Adipocyte (in vitro differentiated cells): ENCODE measurements at regions not wholly inside any gene's neighbourhood (a gene's known extent, or its start where the extent isn't known, plus 50 kb on each side); places are given as distances from the start of the nearest gene placed in this dataset.

Experiments used
- DNase-seq: peaks from one replicate; pipeline ENCODE4 v3.0.0-alpha.2; 2015; ENCODE audit warnings: low read depth
- H3K27me3 ChIP-seq: replicated peaks from 2 replicates; pipeline ENCODE4 v1.7.0; 2013; ENCODE audit warnings: mild to moderate bottlenecking, low read length, moderate library complexity; ENCODE audit not compliant: control insufficient read depth, insufficient read depth
- H3K36me3 ChIP-seq: 2 replicates; pipeline ENCODE4 v1.7.0; 2013; ENCODE audit warnings: low read length, mild to moderate bottlenecking, moderate library complexity; ENCODE audit not compliant: control insufficient read depth, insufficient read depth, severe bottlenecking
- H3K4me1 ChIP-seq: 2 replicates; pipeline ENCODE4 v1.7.0; 2013; ENCODE audit warnings: mild to moderate bottlenecking, low read length, moderate library complexity; ENCODE audit not compliant: control insufficient read depth, insufficient read depth
- H3K4me3 ChIP-seq: 2 replicates; pipeline ENCODE4 v1.7.0; 2013; ENCODE audit warnings: mild to moderate bottlenecking, low read length, moderate library complexity
- H3K9ac ChIP-seq: 2 replicates; pipeline ENCODE4 v1.7.0; 2013; ENCODE audit warnings: mild to moderate bottlenecking, low read length, moderate library complexity
- H3K9me3 ChIP-seq: 2 replicates; pipeline ENCODE4 v1.7.0; 2013; ENCODE audit warnings: mild to moderate bottlenecking, low read length, moderate library complexity; ENCODE audit not compliant: control insufficient read depth

- Histone ChIP-seq H3K4me1 (peaks cover 48% of the 10 kb centered on the region), H3K4me3 (no peak overlapping the region), H3K9ac (peak overlapping the region; percentile 68), H3K9me3 (no peaks in the 10 kb centered on the region), H3K27me3 (no peaks in the 10 kb centered on the region), H3K36me3 (no peaks in the 10 kb centered on the region)
- DNase-seq = peak; percentile 53
These were observed 472.0 kb upstream of the AKR1E2 start for GRCh38 chr10:4353964-4354363.

GRCh38 chr10:4353059-4353655 lies 472.9 kb upstream of the AKR1E2 start:
- Histone ChIP-seq H3K4me3 (peak overlapping the region; percentile 28), H3K9me3 (no peaks in the 10 kb centered on the region), H3K27me3 (no peaks in the 10 kb centered on the region), H3K36me3 (no peaks in the 10 kb centered on the region), H3K9ac (peak overlapping the region; percentile 68), H3K4me1 (peaks cover 42% of the 10 kb centered on the region)
- DNase-seq = no peak

GRCh38 chr10:4352414-4352961 lies 473.5 kb upstream of the AKR1E2 start:
- DNase-seq = no peak
- Histone ChIP-seq H3K4me1 (peaks cover 38% of the 10 kb centered on the region), H3K9me3 (no peaks in the 10 kb centered on the region), H3K27me3 (no peaks in the 10 kb centered on the region), H3K36me3 (no peaks in the 10 kb centered on the region), H3K4me3 (peak overlapping the region; percentile 28), H3K9ac (peak overlapping the region; percentile 68)

GRCh38 chr10:4351723-4352413 lies 474.1 kb upstream of the AKR1E2 start:
- H3K27me3 ChIP-seq = no peaks in the 10 kb centered on the region
- no peaks in the 10 kb centered on the region for H3K36me3 ChIP-seq
- H3K9ac ChIP-seq = peak overlapping the region; percentile 7
- no peak for DNase-seq
- no peaks in the 10 kb centered on the region for H3K9me3 ChIP-seq
- peaks cover 38% of the 10 kb centered on the region for H3K4me1 ChIP-seq
- H3K4me3 ChIP-seq = no peak overlapping the region

GRCh38 chr10:4347397-4347796 lies 478.6 kb upstream of the AKR1E2 start:
- Histone ChIP-seq H3K36me3 (no peaks in the 10 kb centered on the region), H3K4me1 (peaks cover 38% of the 10 kb centered on the region), H3K4me3 (no peak overlapping the region), H3K27me3 (no peaks in the 10 kb centered on the region), H3K9ac (no peak overlapping the region), H3K9me3 (no peaks in the 10 kb centered on the region)
- DNase-seq = no peak

- Histone ChIP-seq H3K9ac (peak overlapping the region; percentile 47), H3K9me3 (no peaks in the 10 kb centered on the region), H3K4me3 (peak overlapping the region; percentile 26), H3K4me1 (peaks cover 27% of the 10 kb centered on the region), H3K36me3 (no peaks in the 10 kb centered on the region), H3K27me3 (no peaks in the 10 kb centered on the region)
- no peak for DNase-seq
These were observed 479.9 kb upstream of the AKR1E2 start for GRCh38 chr10:4345877-4346646.

- Histone ChIP-seq H3K36me3 (no peaks in the 10 kb centered on the region), H3K27me3 (no peaks in the 10 kb centered on the region), H3K9ac (peak overlapping the region; percentile 54), H3K4me1 (peaks cover 27% of the 10 kb centered on the region), H3K4me3 (peak overlapping the region; percentile 16), H3K9me3 (no peaks in the 10 kb centered on the region)
- peak; percentile 99 for DNase-seq
These were observed 481.5 kb upstream of the AKR1E2 start for GRCh38 chr10:4344492-4344994.

- DNase-seq = peak; percentile 31
- H3K9me3 ChIP-seq = no peaks in the 10 kb centered on the region
- no peaks in the 10 kb centered on the region for H3K27me3 ChIP-seq
These were observed 482.1 kb upstream of the AKR1E2 start for GRCh38 chr10:4343873-4344272.

GRCh38 chr10:4343091-4343490 lies 482.9 kb upstream of the AKR1E2 start:
- DNase-seq = no peak
- Histone ChIP-seq H3K36me3 (no peaks in the 10 kb centered on the region), H3K4me1 (peaks cover 27% of the 10 kb centered on the region), H3K27me3 (no peaks in the 10 kb centered on the region), H3K4me3 (no peak overlapping the region), H3K9ac (no peak overlapping the region), H3K9me3 (no peaks in the 10 kb centered on the region)

More at GRCh38 chr10:4343873-4344272, 482.1 kb upstream of the AKR1E2 start:
- Histone ChIP-seq H3K4me1 (peaks cover 27% of the 10 kb centered on the region), H3K4me3 (no peak overlapping the region), H3K36me3 (no peaks in the 10 kb centered on the region), H3K9ac (peak overlapping the region; percentile 54)

- Histone ChIP-seq H3K9ac (no peak overlapping the region), H3K36me3 (no peaks in the 10 kb centered on the region), H3K9me3 (no peaks in the 10 kb centered on the region), H3K27me3 (no peaks in the 10 kb centered on the region), H3K4me3 (no peak overlapping the region), H3K4me1 (peaks cover under 1% of the 10 kb centered on the region)
- no peak for DNase-seq
These were observed 487.2 kb upstream of the AKR1E2 start for GRCh38 chr10:4338768-4339167.

GRCh38 chr10:4337563-4337962 lies 488.4 kb upstream of the AKR1E2 start:
- Histone ChIP-seq H3K9ac (no peak overlapping the region), H3K4me1 (no peaks in the 10 kb centered on the region), H3K27me3 (no peaks in the 10 kb centered on the region), H3K4me3 (no peak overlapping the region), H3K9me3 (no peaks in the 10 kb centered on the region), H3K36me3 (no peaks in the 10 kb centered on the region)
- DNase-seq = no peak
